ENCODE measurements at regions not wholly inside any gene's neighbourhood (a gene's known extent, or its start where the extent isn't known, plus 50 kb on each side); places are given as distances from the start of the nearest gene placed in this dataset.

GRCh38 chr9:134971196-134971595 lies 53.5 kb upstream of the FCN1 start:
- Histone ChIP-seq H3K9me3 (no peaks in the 10 kb centered on the region), H2AFZ (ENCODE audit: low read depth) (no peak overlapping the region), H4K20me1 (ENCODE audit: insufficient read depth) (no peaks in the 10 kb centered on the region), H3K27ac (ENCODE audit: low read depth in 2 of 2, low read length in 1 of 2) (no peak overlapping the region), H3K4me3 (ENCODE audit: low read depth in 2 of 2, low read length in 1 of 2) (no peak overlapping the region), H3K79me2 (ENCODE audit: insufficient read depth) (no peaks in the 10 kb centered on the region), H3K9me2 (no peaks in the 10 kb centered on the region), H3K4me1 (ENCODE audit: control insufficient read depth in 1 of 2, insufficient read depth in 2 of 2, low read depth in 1 of 2, low read length in 1 of 2) (peaks cover 0 to 4% of the 10 kb centered on the region in 2 experiments; a peak in 1 of 4 replicates), H3K9ac (no peak overlapping the region), H3F3A (replicated peaks; ENCODE audit: insufficient read depth) (no peaks in the 10 kb centered on the region), H3K4me2 (no peak overlapping the region), H3K27me3 (ENCODE audit: insufficient read depth) (no peaks in the 10 kb centered on the region), H3K36me3 (replicated peaks in 1 of 2; ENCODE audit: control insufficient read depth in 1 of 2, insufficient read depth in 2 of 2, low read length in 1 of 2) (no peaks in the 10 kb centered on the region)
- POLR2A ChIA-PET = no interaction called here
- CTCF ChIA-PET = no interaction called here
- DNase-seq = no peak
- WGBS (ENCODE audit: low lambda C conversion rate) = 52% methylated on average over 7 of the region's 7 CpGs
- TF ChIP-seq POLR2AphosphoS5 (IDR thresholded peaks at IDR 0.05; ENCODE audit: low read depth, low read length) = no peak
- TF ChIP-seq FOXM1 (IDR thresholded peaks at IDR 0.05; ENCODE audit: low read depth) = no peak
- TF ChIP-seq IRF3 (IDR thresholded peaks at IDR 0.05; ENCODE audit: low read depth, low read length) = no peak
- TF ChIP-seq GABPA (IDR thresholded peaks at IDR 0.05; ENCODE audit: low read depth) = no peak
- TF ChIP-seq TEAD4 (IDR thresholded peaks at IDR 0.05; ENCODE audit: borderline replicate concordance, insufficient read depth) = no peak
- TF ChIP-seq REST (IDR thresholded peaks at IDR 0.05; ENCODE audit: low read depth, low read length) = no peak
- TF ChIP-seq NFIC (IDR thresholded peaks at IDR 0.05; ENCODE audit: borderline replicate concordance) = no peak
- TF ChIP-seq SMC3 (IDR thresholded peaks at IDR 0.05; ENCODE audit: low read depth, low read length) = no peak
- TF ChIP-seq RFX5 (IDR thresholded peaks at IDR 0.05; ENCODE audit: low read length) = no peak
- TF ChIP-seq CHD2 (IDR thresholded peaks at IDR 0.05; ENCODE audit: low read length, partially characterized antibody) = no peak

GRCh38 chr9:134971696-134972095 lies 54.0 kb upstream of the FCN1 start:
- CTCF ChIA-PET = no interaction called here
- WGBS (ENCODE audit: low lambda C conversion rate) = 76% methylated on average over 4 of the region's 4 CpGs
- no peak for DNase-seq

More at GRCh38 chr9:134971696-134972095, 54.0 kb upstream of the FCN1 start:
- peaks cover 0 to 4% of the 10 kb centered on the region in 2 experiments; a peak in 1 of 4 replicates for H3K4me1 ChIP-seq (ENCODE audit: control insufficient read depth in 1 of 2, insufficient read depth in 2 of 2, low read depth in 1 of 2, low read length in 1 of 2)
- H3K36me3 ChIP-seq (replicated peaks in 1 of 2; ENCODE audit: control insufficient read depth in 1 of 2, insufficient read depth in 2 of 2, low read length in 1 of 2) = no peaks in the 10 kb centered on the region
- H3K9me2 ChIP-seq = no peaks in the 10 kb centered on the region
- no peaks in the 10 kb centered on the region for H4K20me1 ChIP-seq (ENCODE audit: insufficient read depth)
- no peak overlapping the region for H3K4me2 ChIP-seq
- no peak overlapping the region for H3K9ac ChIP-seq
- no peaks in the 10 kb centered on the region for H3K79me2 ChIP-seq (ENCODE audit: insufficient read depth)
- H3F3A ChIP-seq (replicated peaks; ENCODE audit: insufficient read depth) = no peaks in the 10 kb centered on the region
- H3K4me3 ChIP-seq (ENCODE audit: low read depth in 2 of 2, low read length in 1 of 2) = no peak overlapping the region
- no peak overlapping the region for H2AFZ ChIP-seq (ENCODE audit: low read depth)
- POLR2A ChIA-PET = no interaction called here
- no peaks in the 10 kb centered on the region for H3K9me3 ChIP-seq
- no peak overlapping the region for H3K27ac ChIP-seq (ENCODE audit: low read depth in 2 of 2, low read length in 1 of 2)
- H3K27me3 ChIP-seq (ENCODE audit: insufficient read depth) = no peaks in the 10 kb centered on the region
- no peak for TF ChIP-seq MAX (IDR thresholded peaks at IDR 0.05; ENCODE audit: low read depth)
- TF ChIP-seq YY1 (IDR thresholded peaks at IDR 0.05; ENCODE audit: low read depth) = no peak
- TF ChIP-seq TCF12 (IDR thresholded peaks at IDR 0.05) = no peak
- no peak for TF ChIP-seq RXRA (IDR thresholded peaks at IDR 0.05; ENCODE audit: borderline replicate concordance, low read depth)
- TF ChIP-seq MEF2A (IDR thresholded peaks at IDR 0.05; ENCODE audit: borderline replicate concordance, low read depth) = no peak
- no peak for TF ChIP-seq REST (IDR thresholded peaks at IDR 0.05; ENCODE audit: low read depth, low read length)
- no peak for TF ChIP-seq CHD2 (IDR thresholded peaks at IDR 0.05; ENCODE audit: low read length, partially characterized antibody)
- TF ChIP-seq RFX5 (IDR thresholded peaks at IDR 0.05; ENCODE audit: low read length) = no peak
